Activated CD4-positive, alpha-beta T cell treated with anti-CD3 and anti-CD28 coated beads, Interleukin-2, Interleukin-4, amounts not matched to agents 100 ng/mL and 50 ng/mL, durations not matched to agents 16 hours and 8 hours (primary cell): ENCODE measurements at regions not wholly inside any gene's neighbourhood (a gene's known extent, or its start where the extent isn't known, plus 50 kb on each side); places are given as distances from the start of the nearest gene placed in this dataset.
"Not testable (repeated sequence)": the region's sequence is repeated elsewhere in the genome, so short reads cannot be mapped to it uniquely, and the experiment has no call there.

Source experiments
- DNase-seq: peaks from one replicate; pipeline ENCODE4 v3.0.0-alpha.2; 2020; ENCODE audit warnings: low spot score

DNA sequence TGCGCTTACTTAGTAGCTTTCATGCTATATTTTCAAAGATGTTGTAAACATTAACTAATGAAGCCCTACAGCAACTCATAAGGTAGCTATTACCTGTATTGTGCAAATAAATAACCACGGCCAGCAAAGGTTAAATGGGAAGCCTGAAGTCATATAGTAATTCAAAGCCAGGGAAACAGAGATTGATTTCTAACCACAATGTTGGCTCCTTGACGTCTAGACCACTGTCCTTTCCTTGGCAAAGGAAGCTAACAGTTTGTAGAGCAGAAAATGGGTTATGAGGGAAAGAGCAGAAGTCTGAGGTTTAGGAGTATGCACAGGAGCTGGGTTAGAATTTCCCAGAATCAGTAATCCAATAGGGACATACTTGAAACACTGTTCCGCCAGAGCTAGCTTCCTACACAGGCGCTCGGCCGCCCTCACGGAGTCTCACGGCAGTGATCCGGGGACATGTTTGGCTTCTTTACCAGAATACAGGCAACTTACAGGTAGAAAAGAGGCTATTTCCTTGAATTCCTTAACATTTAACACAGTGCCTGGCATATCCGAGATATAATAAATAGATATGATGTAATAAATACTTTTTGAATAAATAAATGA lies 298.8 kb upstream of the LYPLAL1 start:
- DNase-seq = no peak

DNA sequence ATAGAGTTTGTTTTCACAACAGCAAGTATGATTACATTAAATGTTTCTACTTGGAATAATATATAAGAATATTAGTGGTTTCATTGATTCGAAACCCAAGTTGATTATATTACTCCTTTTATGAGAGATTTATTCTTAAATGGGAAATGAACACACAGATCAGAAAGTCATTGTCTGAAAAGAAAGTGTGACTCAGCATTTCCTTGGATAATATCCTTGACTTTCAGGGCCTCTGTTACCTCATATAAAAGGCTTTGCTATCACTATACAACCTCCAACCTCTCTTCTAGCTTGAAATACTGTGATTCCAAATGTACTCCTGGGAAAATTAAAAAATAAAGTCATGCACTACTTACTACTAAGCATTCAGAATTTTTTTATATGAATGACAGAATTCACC lies 295.3 kb upstream of the LYPLAL1 start:
- no peak for DNase-seq

DNA sequence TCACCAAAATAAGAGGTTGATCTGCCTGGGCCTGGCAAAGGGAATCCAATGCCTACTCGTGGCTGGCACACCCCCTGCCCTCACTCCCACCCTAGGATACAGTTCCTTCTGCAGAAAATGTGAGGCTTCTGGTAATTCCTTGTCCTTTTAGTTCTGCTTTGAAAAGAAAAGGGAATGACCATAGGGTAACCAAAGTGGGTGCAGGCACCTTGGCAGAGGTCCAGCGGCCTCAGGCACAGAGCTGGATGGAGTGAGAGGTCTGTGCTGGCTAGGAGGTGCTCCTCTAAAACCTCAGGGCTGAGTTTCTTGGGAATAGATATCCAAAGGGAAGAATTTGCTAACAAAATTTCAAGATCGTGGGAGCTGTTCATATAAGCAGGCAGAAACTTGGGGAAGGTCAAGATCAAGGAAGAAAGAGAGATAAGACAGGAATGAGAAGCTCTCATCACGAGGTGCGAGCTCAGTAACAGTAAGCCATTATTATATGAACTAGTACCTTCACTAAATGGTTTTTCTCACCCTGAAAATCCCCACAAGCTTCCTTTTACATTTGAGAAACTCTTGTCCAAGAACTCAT lies 293.1 kb upstream of the LYPLAL1 start:
- no peak for DNase-seq

DNA sequence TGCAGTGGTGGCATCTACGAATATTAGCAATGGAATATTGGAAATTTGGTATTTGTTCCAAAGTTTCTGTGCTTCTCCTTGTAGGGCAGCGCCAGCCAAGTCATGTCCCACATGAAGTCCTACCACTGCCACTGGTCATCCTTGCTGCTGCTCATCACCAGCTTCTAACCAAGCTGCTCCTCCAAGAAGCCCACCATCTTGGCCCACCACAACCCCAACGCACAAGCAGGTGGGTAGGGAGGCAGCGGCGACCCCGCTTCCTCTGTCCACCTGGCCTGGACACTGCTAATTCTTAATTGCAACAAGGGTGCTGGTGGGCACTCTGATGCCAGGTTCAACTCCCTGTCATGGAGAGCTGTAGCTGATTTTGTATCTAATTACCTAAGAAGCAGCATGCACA lies 291.2 kb upstream of the LYPLAL1 start:
- no peak for DNase-seq

DNA sequence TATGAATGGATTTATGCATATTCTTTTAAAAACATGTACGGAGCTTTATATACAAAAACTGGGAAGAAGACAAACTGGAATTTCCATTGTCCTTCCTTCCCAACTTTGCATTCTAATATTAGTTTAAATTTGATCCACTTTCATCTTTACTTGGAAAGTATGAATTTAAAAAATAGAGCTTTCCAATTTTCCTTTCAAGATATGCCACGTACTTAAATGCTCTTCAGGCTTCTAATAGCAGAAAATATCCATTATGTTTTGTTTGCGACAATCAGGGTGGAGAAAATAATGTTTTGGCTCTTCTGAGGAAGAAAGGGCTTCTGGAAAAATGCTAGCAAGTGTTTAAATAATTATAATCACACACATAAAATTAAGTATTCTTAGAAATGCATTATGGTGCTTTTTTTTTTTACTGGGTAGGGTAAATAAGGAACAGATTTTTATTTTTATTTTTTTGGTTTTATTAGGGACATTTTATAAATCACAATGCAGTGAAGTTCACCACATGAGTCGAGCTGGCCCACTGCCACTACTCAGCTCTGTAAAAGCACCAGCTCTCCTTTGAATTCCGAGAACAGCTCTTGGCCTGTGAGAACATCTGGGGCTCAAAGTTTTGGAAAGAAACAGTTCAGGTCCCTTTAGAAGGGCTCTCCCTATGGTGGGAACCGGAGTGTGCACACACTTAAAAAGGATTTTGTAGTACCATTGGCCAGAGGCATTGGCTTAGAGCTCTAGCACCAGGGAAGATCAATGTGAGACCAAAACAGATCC lies 287.4 kb upstream of the LYPLAL1 start:
- no peak for DNase-seq

DNA sequence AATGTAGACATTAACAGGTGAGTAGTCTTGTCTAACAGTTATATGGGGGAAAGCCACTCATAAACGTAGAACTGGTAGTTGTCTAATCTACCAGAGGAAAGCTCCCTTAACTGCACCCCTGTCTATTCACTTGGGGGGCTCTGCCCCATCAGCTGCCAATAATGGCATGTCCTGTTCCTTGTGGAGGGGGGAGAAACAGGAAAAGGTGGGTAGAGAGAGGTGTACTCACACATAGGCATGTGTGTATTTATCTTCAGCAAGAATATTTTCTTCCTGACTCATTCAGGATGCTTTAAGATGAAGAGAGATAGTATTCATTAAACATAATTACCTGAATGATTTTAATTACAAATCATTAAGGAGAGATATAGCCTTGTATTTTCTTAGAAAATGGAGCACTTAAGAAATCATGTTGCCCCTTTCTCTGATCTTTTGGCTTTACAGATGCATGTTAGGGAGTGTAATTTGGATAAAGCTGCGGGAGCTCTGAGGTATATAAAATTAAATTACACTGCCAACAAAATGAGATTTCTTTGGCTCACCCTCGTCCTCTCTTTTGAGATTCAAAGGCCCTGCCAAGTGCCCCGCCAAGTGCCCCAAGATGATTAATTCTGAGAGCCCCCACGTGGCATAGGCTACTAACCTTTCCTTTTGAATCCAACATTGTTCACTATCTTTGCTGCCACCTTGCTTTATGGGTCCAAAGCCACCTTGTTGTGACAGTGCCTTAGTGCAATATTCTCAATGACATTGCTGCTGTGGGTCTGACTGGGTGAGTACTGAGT lies 286.3 kb upstream of the LYPLAL1 start:
- no peak for DNase-seq

DNA sequence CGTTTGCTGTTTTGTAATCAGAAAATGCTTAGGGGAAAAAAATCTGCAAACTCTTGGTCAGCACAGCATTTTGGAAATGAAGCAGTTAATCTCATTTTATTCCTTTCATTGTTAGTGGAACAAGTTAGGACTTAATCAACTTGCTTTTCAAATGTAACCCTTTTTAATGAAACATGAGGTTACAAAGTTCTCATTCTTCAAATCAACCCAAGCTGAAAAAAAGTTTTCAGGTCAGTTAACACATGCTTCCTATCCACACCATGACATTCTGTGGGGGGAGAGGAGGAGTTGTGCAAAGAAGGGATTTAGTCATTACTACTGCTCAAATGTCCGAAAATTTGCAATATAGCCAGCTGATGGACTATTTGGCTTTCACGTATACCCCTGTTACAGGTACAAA lies 283.2 kb upstream of the LYPLAL1 start:
- DNase-seq = no peak

DNA sequence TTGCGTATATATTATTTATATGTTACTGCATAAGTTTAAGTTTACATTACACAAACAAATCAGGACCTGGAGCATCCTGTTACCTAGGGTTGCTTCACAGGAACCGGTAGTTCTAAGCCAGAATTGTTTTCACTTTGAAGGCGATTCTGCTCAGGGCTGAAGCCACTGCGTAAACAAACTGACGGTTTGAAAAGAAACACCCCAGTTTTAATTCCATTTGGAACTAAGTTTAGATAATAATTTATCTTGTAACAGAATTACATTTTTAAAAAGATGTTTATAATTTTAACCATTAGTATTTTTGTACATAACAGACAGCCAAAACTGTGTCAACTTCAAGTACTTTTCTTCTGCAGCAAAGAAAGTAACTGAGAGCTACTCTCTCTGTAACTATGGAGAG lies 282.1 kb upstream of the LYPLAL1 start:
- no peak for DNase-seq

DNA sequence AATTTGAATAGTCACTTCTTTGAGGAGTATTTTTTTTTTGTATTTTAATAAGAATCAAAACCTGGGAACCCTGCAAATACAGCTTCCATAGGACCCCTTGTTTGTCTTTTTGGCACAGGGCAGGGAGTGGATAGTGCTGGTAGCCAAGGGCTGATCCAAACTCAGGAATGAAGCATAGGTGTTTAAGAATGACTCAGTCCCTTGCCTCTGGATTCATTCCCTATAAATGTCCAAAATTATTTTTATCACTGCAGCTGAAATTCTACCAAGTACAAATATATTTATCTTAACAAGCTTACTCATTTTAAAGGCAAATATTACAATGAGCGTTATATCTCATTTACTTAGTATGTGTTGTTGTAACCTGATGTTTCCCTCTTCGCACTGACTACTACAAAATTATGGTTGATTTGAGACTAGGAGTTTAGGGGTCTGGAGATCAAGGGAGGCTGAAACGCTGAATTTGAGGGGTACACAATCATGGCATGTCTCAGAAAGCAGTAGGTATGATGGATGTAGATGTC lies 278.6 kb upstream of the LYPLAL1 start:
- DNase-seq = no peak

DNA sequence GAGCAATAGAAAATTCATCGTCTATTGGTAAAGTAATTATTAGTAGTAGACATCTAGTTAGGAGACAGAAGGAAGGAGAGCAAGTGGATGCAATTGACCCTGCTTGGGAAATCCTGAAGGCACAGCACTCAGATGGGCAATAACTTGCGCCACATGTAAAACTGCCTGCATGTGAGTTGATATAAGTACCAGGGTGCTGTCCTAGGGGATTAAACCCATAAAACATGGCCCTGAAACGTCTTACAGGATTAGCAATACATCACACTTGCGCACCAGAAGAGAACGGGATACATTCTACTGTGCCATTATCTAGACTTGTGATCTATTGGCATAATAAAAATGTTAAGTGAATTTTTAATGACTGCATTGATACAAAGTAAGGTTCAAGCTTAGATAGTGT lies 277.5 kb upstream of the LYPLAL1 start:
- no peak for DNase-seq

DNA sequence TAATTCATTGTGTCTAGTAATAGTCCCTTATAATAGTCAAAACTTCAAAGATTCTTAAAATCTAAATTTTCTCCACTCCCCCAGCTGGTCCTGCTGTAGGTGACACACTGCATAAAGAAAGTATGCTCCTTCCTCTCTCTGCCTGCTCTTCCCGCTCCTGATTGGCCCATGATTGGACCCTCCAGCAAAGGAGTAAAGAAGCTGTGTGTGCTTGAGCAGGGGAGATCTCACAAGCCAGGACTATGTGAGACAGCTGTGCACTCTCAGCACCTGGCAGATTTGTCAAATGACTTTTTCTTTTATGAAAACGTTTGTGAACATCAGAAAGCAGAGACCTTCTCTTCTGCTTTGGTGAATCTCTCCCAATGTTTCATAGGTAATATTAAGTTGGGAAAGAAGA lies 274.8 kb upstream of the LYPLAL1 start:
- DNase-seq = no peak

DNA sequence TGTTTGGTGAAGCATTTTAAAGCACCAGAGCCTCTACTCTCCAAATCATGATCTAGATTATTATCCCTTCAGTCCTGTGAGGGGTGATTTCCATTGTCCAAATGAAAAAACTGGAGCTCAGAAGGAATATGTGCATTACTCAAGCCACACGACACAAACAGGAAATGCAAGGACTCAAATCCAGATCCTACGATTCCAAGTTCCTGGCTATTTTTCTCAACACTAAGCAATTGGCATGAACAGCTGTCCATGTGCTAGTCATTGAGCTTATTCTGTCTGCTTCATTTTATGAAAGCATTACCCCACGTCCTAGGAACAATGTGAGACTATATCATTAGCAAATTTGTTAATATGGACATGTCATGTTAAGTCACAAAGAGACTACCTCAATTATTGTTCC lies 273.1 kb upstream of the LYPLAL1 start:
- no peak for DNase-seq

DNA sequence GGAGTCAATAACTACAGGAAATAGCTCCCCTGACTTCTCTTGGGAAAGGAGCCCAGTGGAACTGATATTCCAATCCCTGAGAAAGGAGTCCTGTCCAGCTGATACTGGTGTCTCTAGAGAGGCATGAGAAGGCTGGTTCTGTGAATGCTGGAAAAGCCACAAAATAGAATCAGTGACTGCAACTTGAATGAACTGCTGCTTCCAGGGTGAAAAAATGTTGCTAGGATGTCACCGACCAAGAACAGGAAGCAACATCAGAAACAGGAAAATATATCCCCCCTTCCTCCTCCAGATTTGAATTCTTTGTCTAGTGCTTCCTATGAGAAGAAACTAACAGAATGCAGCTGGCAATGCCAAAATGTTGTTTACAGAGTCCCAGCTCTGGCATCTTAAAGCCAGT lies 269.3 kb upstream of the LYPLAL1 start:
- DNase-seq = no peak

DNA sequence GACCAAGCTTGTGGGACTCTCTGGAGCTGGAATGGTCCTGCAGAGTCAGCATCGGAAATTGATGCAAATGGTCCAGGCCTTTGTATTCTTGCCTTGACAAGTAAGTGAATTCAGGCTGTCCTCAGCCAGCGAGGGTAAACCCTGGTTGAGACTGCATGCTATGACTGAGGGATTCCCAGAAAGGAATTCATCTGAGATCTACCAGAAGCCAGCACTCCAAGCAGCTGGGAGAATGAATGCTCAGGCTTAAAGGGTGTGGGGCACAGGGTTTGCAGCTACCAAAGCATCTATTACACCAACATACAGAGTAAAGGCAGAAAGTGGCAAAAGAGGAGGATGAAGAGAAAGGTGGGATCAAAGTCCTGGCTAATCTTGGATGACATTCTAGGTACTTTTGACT lies 257.0 kb upstream of the LYPLAL1 start:
- no peak for DNase-seq

DNA sequence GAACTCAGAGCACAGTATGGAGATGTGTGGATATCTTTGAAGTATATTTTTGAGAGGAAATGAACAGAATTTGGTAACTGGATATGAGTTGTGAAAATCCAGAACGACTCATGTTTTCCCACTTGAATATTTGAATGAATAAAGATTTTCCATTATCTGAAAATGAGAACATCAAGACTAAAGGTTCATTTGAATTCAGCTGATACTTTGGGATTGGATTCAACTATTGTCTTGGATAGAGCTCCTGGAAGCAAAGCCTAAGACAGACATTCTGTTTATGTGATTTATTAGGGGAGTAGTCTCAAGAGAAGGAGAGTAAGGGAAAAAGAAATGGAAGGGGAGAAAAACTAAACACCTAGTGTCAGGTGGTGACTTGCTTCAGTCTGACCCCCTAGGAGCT lies 256.0 kb upstream of the LYPLAL1 start:
- no peak for DNase-seq

DNA sequence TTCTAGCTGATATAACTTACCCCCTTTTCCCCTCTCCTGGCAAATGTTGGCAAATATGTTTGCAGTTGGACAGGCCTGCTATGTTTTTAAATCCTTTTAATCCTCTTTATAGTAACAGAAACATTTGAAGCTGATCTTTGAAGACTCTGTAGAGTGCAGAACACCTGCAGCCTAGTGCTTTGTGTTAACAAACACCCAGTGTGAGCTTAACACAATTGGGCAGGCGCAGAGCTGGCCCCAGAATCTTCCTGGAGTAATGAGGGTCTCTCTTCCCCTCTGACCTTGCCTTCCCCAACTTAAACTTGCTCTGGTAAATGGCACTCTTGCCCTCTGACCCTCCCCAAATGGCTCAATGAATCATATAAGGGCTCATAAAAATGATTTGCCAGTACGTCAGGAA lies 247.9 kb upstream of the LYPLAL1 start:
- DNase-seq = no peak

DNA sequence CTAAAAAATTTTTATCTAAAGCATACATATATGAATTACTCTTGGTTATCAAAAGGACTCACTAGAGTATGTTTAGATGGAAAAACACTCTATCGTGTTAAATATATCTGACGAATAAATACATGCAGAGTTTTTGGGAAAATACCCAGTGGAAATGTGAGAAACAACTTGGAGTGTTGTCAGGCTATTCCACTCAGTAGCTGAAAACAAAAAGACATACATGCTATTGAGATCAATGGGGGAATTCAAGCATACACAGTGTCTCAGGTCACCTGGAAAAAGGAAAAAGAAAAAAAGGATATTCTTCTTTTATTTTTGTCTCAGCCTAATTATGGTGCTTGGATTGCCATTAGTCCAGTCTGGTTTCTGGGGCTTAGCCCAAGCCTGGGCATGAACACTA lies 247.0 kb upstream of the LYPLAL1 start:
- DNase-seq = no peak

DNA sequence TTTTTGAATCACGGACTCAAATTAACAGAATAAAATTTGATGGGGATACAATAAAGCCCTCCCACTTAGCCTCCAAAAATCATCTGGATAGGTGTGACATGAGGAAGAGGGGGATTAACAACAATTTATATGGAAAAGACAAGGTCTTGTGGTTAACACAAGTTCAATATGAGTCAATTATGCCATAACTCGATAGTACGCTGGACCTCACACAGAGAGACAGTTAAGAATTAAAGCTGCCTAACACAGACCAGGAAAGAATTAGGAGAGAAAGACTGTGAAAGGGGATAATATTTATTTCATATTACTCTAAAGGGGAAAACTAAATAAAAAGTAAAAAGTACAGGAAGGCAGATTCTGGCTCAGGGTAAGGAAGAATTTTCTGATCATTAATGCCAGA lies 243.7 kb upstream of the LYPLAL1 start:
- no peak for DNase-seq

DNA sequence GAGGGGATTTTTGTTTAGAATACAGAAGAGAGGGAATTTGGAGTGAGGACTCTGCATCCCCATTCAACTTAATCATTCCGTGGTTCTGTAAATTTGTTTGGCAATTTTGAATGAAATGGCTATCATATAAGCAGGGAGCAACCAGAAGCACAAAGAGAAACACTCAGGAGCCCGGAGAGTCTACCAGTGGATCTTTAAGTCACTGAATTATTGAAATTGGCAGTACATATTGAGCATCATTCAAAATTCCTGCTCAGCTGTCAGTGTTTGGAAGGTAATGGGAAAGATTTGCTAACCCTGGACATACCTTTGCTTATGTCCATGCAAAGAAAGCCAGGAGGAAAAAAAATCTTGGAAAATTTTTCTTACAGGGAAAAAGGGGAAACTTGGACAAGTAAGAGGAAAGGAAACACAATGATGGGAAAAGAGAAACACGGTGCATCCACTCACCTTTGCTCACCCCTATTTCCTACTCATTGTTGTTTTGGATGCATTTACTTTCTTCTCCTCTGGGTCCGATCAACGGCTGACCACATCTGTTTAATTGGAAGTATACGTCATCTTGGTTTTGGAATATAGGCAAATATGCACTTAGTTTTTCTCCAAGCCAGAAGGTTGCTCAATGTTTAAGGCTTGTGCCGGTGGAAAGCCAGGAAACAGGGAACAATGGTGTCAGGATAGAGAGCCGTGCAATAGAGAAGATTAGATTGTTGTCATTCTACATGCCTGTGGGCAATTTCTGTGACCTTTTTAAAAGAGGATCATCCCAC lies 243.0 kb upstream of the LYPLAL1 start:
- DNase-seq = no peak

DNA sequence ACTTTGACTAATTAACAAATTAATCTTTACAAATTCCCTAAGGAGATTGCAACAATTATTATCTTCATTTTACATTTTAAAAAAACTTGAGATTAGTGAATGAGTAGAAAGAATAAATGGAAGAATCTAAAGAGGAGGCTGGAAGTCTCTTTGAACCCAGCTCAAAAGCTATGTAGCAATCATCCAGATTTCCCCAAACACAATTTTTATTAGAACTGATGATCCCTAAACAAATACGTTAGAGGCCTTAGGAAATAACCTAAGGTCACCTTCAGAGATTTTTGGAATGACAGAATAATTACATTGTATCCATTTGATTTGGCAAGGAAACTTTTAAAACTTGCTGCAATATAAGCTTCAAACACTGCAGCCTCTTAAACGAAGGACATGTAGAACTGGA lies 242.4 kb upstream of the LYPLAL1 start:
- DNase-seq = no peak

DNA sequence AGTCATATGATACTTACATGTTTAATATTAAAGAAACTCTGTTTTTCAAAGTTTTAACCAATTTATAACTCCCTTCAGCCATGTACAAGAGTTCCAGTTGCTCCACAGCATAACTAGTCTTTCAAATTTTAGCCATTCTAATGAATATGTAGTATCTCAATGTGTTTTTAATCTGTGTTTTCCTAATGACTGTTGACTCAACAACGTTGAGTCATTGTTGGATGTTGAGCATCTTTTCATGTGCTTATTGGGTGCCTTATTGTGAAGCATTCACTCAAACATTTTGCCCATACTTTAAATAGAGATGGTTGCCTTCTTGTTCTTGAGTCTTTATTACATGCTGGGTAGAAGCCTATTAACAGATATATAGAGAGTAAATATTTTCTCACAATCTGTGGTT lies 240.2 kb upstream of the LYPLAL1 start:
- no peak for DNase-seq

DNA sequence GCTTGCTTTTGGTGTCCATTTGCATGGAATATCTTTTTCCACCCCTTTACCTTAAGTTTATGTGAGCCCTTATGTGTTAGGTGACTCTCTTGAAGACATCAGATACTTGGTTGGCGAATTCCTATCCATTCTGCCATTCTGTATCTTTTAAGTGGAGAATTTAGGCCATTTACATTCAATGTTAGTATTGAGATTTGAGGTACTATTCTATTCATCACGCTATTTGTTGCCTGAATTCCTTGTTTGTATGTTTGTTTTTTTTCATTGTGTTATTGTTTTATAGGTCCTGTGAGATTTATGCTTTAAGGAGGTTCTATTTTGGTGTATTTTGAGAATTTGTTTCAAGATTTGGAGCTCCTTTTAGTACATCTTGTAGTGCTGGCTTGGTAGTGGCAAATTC lies 238.3 kb upstream of the LYPLAL1 start:
- DNase-seq = not testable (repeated sequence)
